Fibroblast of mammary gland (primary cell): ENCODE measurements at regions not wholly inside any gene's neighbourhood (a gene's known extent, or its start where the extent isn't known, plus 50 kb on each side); places are given as distances from the start of the nearest gene placed in this dataset.
A peak's percentile ranks its signal among the peaks of the same experiment; 100 is the strongest.

Experiments
- DNase-seq: peaks from one replicate; pipeline ENCODE4 v3.0.0-alpha.2; 2010; ENCODE audit warnings: low read depth
- H3K4me3 ChIP-seq: 2 replicates; pipeline ENCODE4 v1.5.1; 2011; ENCODE audit warnings: low read depth, mild to moderate bottlenecking, low read length, moderate library complexity; ENCODE audit not compliant: control insufficient read depth
- CTCF ChIP-seq: conservative IDR thresholded peaks from 2 replicates; pipeline ENCODE4 v1.5.1; 2011; ENCODE audit warnings: low read depth, low read length, inconsistent platforms; ENCODE audit not compliant: control insufficient read depth, insufficient read depth

- no peak for DNase-seq
- no peak for TF ChIP-seq CTCF
- no peak overlapping the region for H3K4me3 ChIP-seq
These were observed 193.8 kb upstream of the JUN start for GRCh38 chr1:58977598-58977997.

DNA sequence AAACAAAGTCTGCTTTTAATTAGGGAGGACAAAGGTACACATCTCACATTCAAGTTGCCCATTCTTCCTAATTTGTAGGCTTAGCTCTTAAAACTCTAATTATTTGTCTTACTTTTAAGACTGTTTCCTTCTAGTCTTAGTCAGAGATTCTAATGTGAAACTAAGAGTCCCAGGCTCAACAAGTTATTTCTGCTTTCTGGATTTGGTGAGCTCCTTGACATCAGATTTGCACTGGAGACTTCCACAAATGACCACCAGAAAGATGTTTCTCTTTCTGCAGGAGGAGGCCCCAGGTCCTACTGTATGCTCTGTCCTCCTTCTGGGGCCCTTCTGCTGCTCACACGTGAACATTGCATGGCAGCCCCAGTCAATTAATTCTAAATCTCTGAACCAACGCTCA lies 194.2 kb upstream of the JUN start:
- TF ChIP-seq CTCF, result no peak
- no peak overlapping the region for H3K4me3 ChIP-seq
- no peak for DNase-seq

DNA sequence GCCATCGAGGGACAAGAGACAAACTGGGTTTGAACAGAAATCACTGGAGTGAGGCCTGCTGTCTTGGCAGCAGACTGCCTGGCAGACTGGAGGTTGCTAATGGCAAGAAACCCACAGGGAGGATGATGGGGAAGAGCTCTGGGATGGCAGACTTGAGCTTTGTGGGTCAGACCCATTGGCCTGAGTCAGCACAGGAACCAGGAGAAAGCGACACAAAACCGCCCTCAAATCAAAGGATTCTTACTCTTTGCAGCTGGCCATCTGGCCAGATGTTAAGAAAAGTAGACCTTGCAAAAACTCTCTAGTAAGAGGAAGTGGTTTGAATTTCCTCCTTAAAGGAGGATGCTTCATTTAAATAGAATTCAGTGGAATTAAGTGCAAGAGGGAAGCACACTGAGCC lies 195.2 kb upstream of the JUN start:
- DNase-seq, result peak; percentile 24
- no peak for TF ChIP-seq CTCF
- no peak overlapping the region for H3K4me3 ChIP-seq

GRCh38 chr1:58979677-58980076 lies 195.8 kb upstream of the JUN start:
- TF ChIP-seq CTCF, result no peak
- no peak for DNase-seq
- H3K4me3 ChIP-seq, result no peak overlapping the region

GRCh38 chr1:58981392-58981791 lies 197.5 kb upstream of the JUN start:
- no peak for TF ChIP-seq CTCF
- no peak overlapping the region for H3K4me3 ChIP-seq
- DNase-seq, result no peak

DNA sequence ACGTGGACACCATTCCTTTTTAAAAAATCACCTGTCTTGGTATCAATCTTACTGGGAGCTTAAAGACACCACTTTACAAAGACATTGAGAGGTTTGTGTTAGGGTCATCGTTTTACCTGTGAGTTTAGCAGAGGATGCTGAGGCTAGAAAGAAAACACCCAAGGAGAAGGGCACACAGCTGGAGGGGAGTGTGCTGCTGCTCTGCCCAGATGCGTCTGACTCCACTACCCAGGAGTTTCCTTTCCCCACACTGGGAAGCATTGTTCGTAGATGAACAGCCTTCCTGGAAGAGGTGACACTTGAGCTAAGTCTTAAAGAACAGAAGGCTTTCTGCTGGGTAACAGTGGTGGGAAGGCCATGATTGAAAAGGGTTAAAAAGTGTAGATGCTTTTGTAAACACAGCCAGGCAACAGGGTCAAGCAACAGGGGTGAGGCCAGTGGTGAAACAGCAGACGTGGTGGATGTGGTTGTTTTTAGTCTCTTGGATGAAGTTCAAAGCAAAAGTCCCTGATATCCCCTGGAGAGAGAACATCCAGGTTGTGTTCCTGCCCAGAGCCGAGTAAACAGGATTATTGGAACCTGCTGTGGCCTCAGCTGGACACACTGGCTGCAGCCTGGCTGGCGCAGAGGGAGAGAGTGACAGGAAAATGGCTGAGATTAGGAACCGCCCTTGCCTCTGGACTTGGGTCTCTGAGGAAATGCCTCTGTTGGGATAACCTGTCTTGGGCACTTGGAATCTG lies 198.6 kb upstream of the JUN start:
- DNase-seq, result peak; percentile 62
- TF ChIP-seq CTCF, result no peak
- H3K4me3 ChIP-seq, result no peak overlapping the region

DNA sequence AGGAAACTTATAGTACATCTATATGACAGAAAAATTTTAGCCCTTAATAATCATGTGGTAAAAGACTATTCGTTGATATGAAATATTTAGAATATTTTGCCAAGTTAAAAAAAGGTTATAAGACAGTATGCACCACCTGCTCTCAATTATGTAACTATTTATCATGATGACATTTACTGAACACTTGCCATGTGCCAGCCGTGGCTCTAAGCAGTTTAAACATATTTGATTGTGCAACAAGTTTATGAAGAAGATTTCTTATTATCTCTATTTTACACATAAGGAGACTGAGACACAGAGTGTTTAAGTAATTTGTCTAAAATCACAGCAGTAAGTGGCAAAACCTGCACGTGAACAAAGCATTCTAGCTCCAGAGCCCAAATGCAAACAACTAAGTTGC lies 199.3 kb upstream of the JUN start:
- peak; percentile 73 for DNase-seq
- TF ChIP-seq CTCF, result no peak
- H3K4me3 ChIP-seq, result no peak overlapping the region
